HG02588 (cell line): ENCODE measurements at regions not wholly inside any gene's neighbourhood (a gene's known extent, or its start where the extent isn't known, plus 50 kb on each side); places are given as distances from the start of the nearest gene placed in this dataset.
"Not testable (repeated sequence)": the region's sequence is repeated elsewhere in the genome, so short reads cannot be mapped to it uniquely, and the experiment has no call there.

Experiments
- ATAC-seq: cut with Tn5 transposase; IDR thresholded peaks from one replicate; pipeline ENCODE4 v1.9.1; 2021; ENCODE audit warnings: mild to moderate bottlenecking, moderate library complexity; ENCODE audit not compliant: unreplicated experiment

DNA sequence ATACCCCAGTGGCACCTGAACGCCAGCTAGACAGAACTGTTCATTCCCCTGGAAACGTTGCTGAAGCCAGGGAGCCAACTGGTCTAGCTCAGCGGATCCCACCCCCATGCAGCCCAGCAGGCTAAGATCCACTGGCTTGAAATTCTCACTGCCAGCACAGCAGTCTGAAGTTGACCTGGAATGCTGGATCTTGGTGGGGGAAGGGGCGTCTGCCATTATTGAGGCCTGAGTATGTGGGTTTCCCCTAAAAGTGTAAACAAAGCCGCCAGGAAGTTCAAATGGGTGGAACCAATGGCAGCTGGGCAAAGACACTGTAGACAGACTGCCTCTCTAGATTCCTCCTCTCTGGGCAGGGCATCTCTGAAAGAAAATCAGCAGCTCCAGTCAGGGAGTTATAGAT lies 213.0 kb downstream of the NKX6-1 start:
- no peak for ATAC-seq

GRCh38 chr4:84279678-84280077 lies 219.4 kb downstream of the NKX6-1 start:
- ATAC-seq = no peak

- no peak for ATAC-seq
Measured at GRCh38 chr4:84277923-84278322, 221.2 kb downstream of the NKX6-1 start.

GRCh38 chr4:84276752-84277151 lies 222.3 kb downstream of the NKX6-1 start:
- ATAC-seq = no peak

- no peak for ATAC-seq
Measured at GRCh38 chr4:84269536-84270044, 229.5 kb downstream of the NKX6-1 start.

DNA sequence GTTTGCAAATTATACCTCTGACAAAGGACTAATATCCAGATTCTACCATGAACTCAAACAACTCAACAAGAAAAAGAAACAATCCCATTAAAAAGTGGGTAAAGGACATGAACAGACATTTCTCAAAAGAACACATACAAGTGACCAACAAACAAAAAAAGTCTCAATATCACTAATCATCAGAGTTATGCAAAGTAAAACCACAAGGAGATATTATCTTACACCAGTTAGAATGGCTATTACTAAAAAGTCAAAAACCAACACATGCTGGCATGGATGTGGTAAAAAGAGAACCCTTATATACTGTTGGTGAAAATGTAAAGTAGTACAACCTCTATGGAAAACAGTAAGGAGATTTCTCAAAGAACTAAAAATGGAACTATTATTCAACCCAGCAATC lies 234.4 kb downstream of the NKX6-1 start:
- ATAC-seq = no peak

GRCh38 chr4:84263415-84263814 lies 235.7 kb downstream of the NKX6-1 start:
- ATAC-seq = no peak

DNA sequence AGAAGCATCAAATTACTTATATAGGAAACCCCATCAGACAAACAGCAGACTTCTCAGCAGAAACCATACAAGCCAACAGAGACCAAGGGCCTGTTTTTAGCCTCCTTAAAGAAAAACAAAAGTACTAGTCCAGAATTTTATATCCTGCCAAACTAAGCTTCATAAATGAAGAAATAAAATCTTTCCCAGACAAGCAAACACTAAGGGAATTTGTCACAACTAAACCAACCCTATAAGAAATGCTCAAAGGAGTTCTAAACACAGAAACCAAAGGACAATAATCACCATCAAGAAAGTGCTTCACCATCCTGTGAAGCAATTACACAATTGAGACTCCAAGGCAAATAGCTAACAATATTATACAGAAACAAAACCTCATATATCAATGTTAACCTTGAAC lies 238.6 kb downstream of the NKX6-1 start:
- no peak for ATAC-seq

GRCh38 chr4:84258905-84259830 lies 239.9 kb downstream of the NKX6-1 start:
- peak; percentile 59 for ATAC-seq

- no peak for ATAC-seq
Measured at GRCh38 chr4:84254537-84254936, 244.6 kb downstream of the NKX6-1 start.

DNA sequence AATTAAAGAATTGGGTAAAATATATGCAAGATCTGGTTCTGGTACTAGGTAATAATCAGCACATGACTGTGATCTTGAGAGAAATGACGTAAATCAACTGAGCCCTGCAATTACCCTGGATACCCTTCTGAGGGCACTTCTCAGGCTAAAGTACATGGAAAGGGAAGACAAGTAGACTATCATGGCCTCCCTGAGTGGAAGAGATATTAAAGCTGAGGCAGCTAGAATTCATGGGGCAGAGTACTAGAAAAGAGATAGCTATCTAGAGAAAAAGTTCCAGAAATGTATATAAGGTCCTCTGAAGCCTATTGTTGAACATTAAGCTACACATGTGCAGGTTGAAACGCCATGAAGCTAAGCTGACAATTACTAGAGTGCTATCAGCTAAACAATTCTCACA lies 249.6 kb downstream of the NKX6-1 start:
- ATAC-seq = no peak

DNA sequence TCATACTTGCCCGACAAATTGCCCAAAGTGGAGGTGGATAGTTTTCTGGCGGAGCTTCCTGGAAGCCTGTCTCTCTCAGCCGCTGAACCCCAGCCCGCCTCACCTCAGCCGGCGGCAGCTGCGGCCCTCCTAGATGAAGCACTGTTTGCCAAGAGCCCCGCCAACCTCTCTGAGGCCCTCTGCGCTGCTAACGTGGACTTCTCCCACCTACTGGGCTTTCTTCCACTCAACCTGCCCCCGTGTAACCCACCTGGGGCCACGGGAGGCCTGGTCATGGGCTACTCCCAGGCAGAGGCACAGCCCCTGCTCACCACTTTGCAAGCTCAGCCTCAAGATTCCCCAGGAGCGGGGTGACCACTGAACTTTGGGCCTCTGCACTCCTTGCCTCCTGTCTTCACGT lies 254.1 kb downstream of the NKX6-1 start:
- not testable (repeated sequence) for ATAC-seq

- ATAC-seq = not testable (repeated sequence)
Measured at GRCh38 chr4:84244346-84244801, 254.7 kb downstream of the NKX6-1 start.

GRCh38 chr4:84243685-84244084 lies 255.4 kb downstream of the NKX6-1 start:
- no peak for ATAC-seq

DNA sequence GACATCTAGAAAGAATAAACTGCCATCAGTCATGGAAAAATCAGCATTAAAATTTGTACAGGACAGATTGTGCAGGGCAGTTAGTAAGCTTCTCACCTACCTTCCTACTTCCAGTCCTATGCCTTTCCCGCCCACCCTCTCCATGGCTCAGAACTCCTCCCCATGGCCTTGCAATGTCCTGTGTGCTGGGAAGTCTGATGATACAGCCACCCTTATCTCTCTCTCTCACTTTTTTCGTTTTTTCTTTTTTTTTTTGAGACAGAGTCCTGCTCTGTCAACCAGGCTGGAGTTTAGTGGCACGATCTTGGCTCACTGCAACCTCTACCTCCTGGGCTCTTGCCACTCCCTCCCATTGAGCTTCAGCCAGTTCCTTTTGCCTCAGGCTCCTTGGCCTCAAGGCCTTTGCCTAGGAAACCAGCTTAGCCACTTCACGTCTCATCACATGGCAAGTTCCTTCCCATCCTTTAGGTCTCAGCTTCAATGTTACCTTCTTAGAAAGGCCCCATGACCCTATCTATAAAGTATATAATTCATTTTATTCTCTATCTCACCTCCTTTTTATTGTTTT lies 259.7 kb downstream of the NKX6-1 start:
- no peak for ATAC-seq

DNA sequence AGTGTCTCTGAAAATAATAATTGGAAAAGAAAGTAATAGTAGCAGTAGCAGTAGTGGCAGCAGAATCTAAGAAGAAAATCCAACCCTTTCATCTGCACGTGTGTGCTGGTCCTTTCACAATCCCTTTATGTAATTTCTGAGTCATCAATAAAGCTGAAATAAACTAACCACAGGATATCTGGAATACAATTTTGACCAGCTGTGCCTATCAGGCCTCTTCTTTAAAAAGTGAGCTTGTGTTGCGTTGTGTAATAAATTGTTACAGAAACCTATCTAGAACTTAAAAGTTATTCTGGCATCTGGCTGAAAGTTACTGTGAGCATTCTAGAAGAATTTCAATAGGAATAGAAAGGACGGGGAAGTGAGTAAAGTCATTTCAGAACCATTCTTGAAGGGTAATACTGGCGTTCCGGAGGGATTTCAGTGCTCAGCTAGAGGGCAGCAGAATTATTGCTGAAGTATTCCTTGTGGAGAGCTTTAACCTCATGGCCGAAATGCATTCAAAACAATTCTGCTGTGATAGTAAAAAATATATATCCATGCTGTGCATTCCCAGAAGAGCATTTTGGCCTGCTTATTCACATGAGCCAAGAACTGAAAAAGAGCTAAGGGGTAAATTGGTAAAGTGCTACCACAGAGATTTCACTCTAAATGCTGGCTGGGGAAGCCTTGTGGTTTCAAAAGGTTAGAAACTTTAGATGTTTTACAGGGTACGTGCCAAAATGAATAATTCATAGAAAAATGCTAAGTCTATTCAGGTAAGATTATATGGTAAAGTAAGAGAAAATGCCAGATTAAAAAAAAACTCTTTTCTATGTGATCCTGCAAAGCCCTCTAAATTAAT lies 260.6 kb downstream of the NKX6-1 start:
- ATAC-seq = no peak

GRCh38 chr4:84237008-84237407 lies 262.1 kb downstream of the NKX6-1 start:
- ATAC-seq = no peak

- ATAC-seq = peak; percentile 99
Measured at GRCh38 chr4:84235126-84235944, 263.8 kb downstream of the NKX6-1 start.

GRCh38 chr4:84232309-84233095 lies 266.6 kb downstream of the NKX6-1 start:
- no peak for ATAC-seq
